ENCODE measurements at regions not wholly inside any gene's neighbourhood (a gene's known extent, or its start where the extent isn't known, plus 50 kb on each side); places are given as distances from the start of the nearest gene placed in this dataset.

DNA sequence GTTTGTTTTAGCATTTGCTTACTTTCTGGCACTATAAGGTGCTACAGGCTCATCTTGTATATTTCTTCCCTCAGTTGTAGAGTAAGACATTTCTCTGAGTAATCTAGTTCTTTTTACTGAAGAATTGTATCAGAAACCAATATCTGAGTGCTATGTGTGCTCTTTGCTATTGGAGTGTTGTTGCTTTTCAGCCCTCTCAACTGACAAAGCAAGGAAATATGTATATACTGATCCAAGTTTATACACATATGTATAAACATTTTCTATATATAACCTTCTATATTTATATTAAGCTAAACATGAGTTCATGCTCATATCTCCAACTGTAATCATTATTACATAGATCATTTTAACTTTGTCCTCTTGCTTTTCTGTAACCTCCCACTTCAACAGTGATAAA, 405.7 kb downstream of the RFPL4B start:
- Histone ChIP-seq H3K4me1 (no peaks in the 10 kb centered on the region), H3K9me3 (no peaks in the 10 kb centered on the region), H3K4me3 (no peak overlapping the region), H3K27ac (no peak overlapping the region), H3K36me3 (no peaks in the 10 kb centered on the region), H3K27me3 (no peaks in the 10 kb centered on the region)
- TF ChIP-seq CTCF (IDR thresholded peaks at IDR 0.05), result no peak
- no peak for TF ChIP-seq POLR2A (IDR thresholded peaks at IDR 0.05)
- no peak for DNase-seq

DNA sequence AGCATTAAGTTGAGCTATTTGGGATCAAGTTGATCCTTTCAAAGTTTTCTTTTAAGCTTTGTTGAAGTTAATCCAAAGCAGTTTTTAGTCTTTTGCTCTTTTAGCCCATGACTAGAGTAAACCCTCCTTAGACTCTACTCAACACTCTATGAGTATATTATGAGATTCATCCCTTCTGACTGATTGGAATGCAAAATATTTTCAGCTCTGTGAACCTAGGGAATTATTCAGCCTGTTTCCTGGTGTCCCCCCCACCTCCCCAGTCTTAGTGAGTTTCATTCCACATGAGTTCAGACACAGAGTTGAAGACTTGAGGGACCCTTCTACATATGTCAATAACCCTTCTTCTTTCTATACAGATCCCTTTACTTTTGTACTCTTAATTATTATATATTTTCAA, 413.7 kb downstream of the RFPL4B start:
- Histone ChIP-seq H3K27me3 (no peaks in the 10 kb centered on the region), H3K27ac (no peak overlapping the region), H3K36me3 (no peaks in the 10 kb centered on the region), H3K9me3 (no peaks in the 10 kb centered on the region), H3K4me3 (no peak overlapping the region), H3K4me1 (no peaks in the 10 kb centered on the region)
- TF ChIP-seq POLR2A (IDR thresholded peaks at IDR 0.05) (no peak), CTCF (IDR thresholded peaks at IDR 0.05) (no peak)
- DNase-seq, result no peak

DNA sequence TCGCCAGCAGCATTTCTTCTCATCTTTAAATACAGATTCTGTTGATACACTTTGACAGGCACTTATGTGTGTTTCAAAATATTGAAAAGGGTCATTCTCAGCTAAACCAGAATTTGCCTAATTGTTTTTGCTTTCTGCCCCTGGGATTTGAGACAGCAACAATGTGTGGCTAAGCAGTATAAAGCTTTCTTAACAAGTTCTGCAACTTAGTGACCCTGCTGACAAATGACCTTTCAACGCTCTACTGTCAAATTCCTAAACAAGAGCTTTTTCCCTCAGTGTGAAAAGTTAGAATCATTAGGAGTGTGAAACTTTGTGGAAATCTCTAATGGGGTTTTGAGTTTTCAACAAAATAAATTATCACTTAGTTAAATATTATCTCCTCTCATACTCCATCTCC, 414.6 kb downstream of the RFPL4B start:
- no peak overlapping the region for H3K4me3 ChIP-seq
- no peaks in the 10 kb centered on the region for H3K9me3 ChIP-seq
- no peak overlapping the region for H3K27ac ChIP-seq
- H3K4me1 ChIP-seq, result no peaks in the 10 kb centered on the region
- no peaks in the 10 kb centered on the region for H3K36me3 ChIP-seq
- TF ChIP-seq CTCF (IDR thresholded peaks at IDR 0.05) (no peak), POLR2A (IDR thresholded peaks at IDR 0.05) (no peak)
- no peaks in the 10 kb centered on the region for H3K27me3 ChIP-seq
- no peak for DNase-seq

DNA sequence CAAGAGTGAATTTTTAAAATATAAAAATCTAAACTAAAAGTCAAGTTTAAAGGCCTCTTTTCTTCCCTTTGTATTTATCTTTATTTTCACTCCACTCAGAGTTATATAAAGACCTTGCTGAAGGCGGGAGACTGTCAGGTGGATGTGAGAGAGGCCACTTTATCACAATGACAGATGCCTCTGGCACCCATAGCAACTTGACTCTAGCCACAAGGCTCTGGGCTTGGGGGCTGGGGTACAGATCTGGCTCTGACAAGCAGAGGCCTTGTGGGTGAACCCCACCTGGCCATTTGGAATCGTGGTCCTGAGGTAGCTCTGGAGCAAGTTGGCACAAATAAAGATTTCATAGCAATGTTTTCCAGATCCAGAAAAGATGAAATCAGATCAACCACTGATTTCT, 417.2 kb downstream of the RFPL4B start:
- TF ChIP-seq POLR2A (IDR thresholded peaks at IDR 0.05) (no peak), CTCF (IDR thresholded peaks at IDR 0.05) (no peak)
- Histone ChIP-seq H3K27me3 (no peaks in the 10 kb centered on the region), H3K9me3 (no peaks in the 10 kb centered on the region), H3K36me3 (no peaks in the 10 kb centered on the region), H3K27ac (no peak overlapping the region), H3K4me1 (no peaks in the 10 kb centered on the region), H3K4me3 (no peak overlapping the region)
- no peak for DNase-seq

- Histone ChIP-seq H3K27ac (no peak overlapping the region), H3K27me3 (no peaks in the 10 kb centered on the region), H3K4me3 (no peak overlapping the region), H3K36me3 (no peaks in the 10 kb centered on the region), H3K4me1 (no peaks in the 10 kb centered on the region), H3K9me3 (no peaks in the 10 kb centered on the region)
- TF ChIP-seq POLR2A (IDR thresholded peaks at IDR 0.05) (no peak), CTCF (IDR thresholded peaks at IDR 0.05) (no peak)
- no peak for DNase-seq
These were observed 423.2 kb downstream of the RFPL4B start for GRCh38 chr6:112770308-112770707.

GRCh38 chr6:112773187-112773586, 426.1 kb downstream of the RFPL4B start:
- TF ChIP-seq POLR2A (IDR thresholded peaks at IDR 0.05), result no peak
- no peak for TF ChIP-seq CTCF (IDR thresholded peaks at IDR 0.05)
- Histone ChIP-seq H3K36me3 (no peaks in the 10 kb centered on the region), H3K27me3 (no peaks in the 10 kb centered on the region)

More at GRCh38 chr6:112773187-112773586, 426.1 kb downstream of the RFPL4B start:
- Histone ChIP-seq H3K4me1 (no peaks in the 10 kb centered on the region), H3K9me3 (no peaks in the 10 kb centered on the region), H3K27ac (no peak overlapping the region), H3K4me3 (no peak overlapping the region)
- no peak for DNase-seq
